NCI-H748 (cell line): ENCODE measurements at regions not wholly inside any gene's neighbourhood (a gene's known extent, or its start where the extent isn't known, plus 50 kb on each side); places are given as distances from the start of the nearest gene placed in this dataset.
A peak's percentile ranks its signal among the peaks of the same experiment; 100 is the strongest.
"Not testable (repeated sequence)": the region's sequence is repeated elsewhere in the genome, so short reads cannot be mapped to it uniquely, and the experiment has no call there.

Experiments
- DNase-seq: peaks from one replicate; lab custom pipeline; 2025; ENCODE audit not compliant: unreplicated experiment; lab: John Stamatoyannopoulos, UW

GRCh38 chr14:46147452-46147851, 504.1 kb downstream of the RPL10L start:
- no peak for DNase-seq

GRCh38 chr14:46147024-46147423, 504.6 kb downstream of the RPL10L start:
- DNase-seq, result no peak

GRCh38 chr14:46140445-46140844, 511.1 kb downstream of the RPL10L start:
- DNase-seq, result no peak

- no peak for DNase-seq
Observed at GRCh38 chr14:46139649-46140048, 511.9 kb downstream of the RPL10L start.

GRCh38 chr14:46137786-46138185, 513.8 kb downstream of the RPL10L start:
- no peak for DNase-seq

GRCh38 chr14:46136456-46136855, 515.1 kb downstream of the RPL10L start:
- DNase-seq, result no peak

- no peak for DNase-seq
Observed at GRCh38 chr14:46108228-46108627, 543.4 kb downstream of the RPL10L start.

GRCh38 chr14:46100901-46101300, 550.7 kb downstream of the RPL10L start:
- not testable (repeated sequence) for DNase-seq

- DNase-seq, result no peak
Observed at GRCh38 chr14:46091819-46092218, 559.8 kb downstream of the RPL10L start.

- no peak for DNase-seq
Observed at GRCh38 chr14:46087604-46088003, 564.0 kb downstream of the RPL10L start.

- no peak for DNase-seq
Observed at GRCh38 chr14:46074061-46074460, 577.5 kb downstream of the RPL10L start.

- peak; percentile 93 for DNase-seq
Observed at GRCh38 chr14:46063872-46064271, 587.7 kb downstream of the RPL10L start.

- DNase-seq, result no peak
Observed at GRCh38 chr14:46058964-46059563, 592.5 kb downstream of the RPL10L start.

- DNase-seq, result no peak
Observed at GRCh38 chr14:46057799-46058198, 593.8 kb downstream of the RPL10L start.

- DNase-seq, result no peak
Observed at GRCh38 chr14:46054526-46054925, 597.1 kb downstream of the RPL10L start.

GRCh38 chr14:46053221-46053620, 598.4 kb downstream of the RPL10L start:
- DNase-seq, result no peak

- DNase-seq, result no peak
Observed at GRCh38 chr14:46051796-46052195, 599.8 kb downstream of the RPL10L start.

GRCh38 chr14:46048127-46048526, 603.5 kb downstream of the RPL10L start:
- DNase-seq, result peak; percentile 46

GRCh38 chr14:46036099-46036498, 615.5 kb downstream of the RPL10L start:
- peak; percentile 27 for DNase-seq

- DNase-seq, result no peak
Observed at GRCh38 chr14:46034305-46034704, 617.3 kb downstream of the RPL10L start.

GRCh38 chr14:46018846-46019420, 632.6 kb downstream of the RPL10L start:
- no peak for DNase-seq

- no peak for DNase-seq
Observed at GRCh38 chr14:46008348-46008747, 643.2 kb downstream of the RPL10L start.

- DNase-seq, result no peak
Observed at GRCh38 chr14:45998554-45998953, 653.0 kb downstream of the RPL10L start.
